GM18511 (cell line): ENCODE measurements at regions not wholly inside any gene's neighbourhood (a gene's known extent, or its start where the extent isn't known, plus 50 kb on each side); places are given as distances from the start of the nearest gene placed in this dataset.
"Not testable (repeated sequence)": the region's sequence is repeated elsewhere in the genome, so short reads cannot be mapped to it uniquely, and the experiment has no call there.

ENCODE experiments used
- ATAC-seq: cut with Tn5 transposase; IDR thresholded peaks from one replicate; pipeline ENCODE4 v1.9.1; 2021; ENCODE audit warnings: mild to moderate bottlenecking, moderate library complexity; ENCODE audit not compliant: unreplicated experiment

- ATAC-seq, result no peak
Observed at GRCh38 chr2:11950896-11951295, 204.5 kb downstream of the LPIN1 start.

GRCh38 chr2:11951492-11951891, 205.1 kb downstream of the LPIN1 start:
- ATAC-seq, result not testable (repeated sequence)

GRCh38 chr2:11953258-11953657, 206.8 kb downstream of the LPIN1 start:
- no peak for ATAC-seq

GRCh38 chr2:11955314-11955713, 208.9 kb downstream of the LPIN1 start:
- ATAC-seq, result no peak

- ATAC-seq, result no peak
Observed at GRCh38 chr2:11955884-11956291, 209.5 kb downstream of the LPIN1 start.

- ATAC-seq, result no peak
Observed at GRCh38 chr2:11962707-11963328, 216.4 kb downstream of the LPIN1 start.

- no peak for ATAC-seq
Observed at GRCh38 chr2:11963966-11964365, 217.5 kb downstream of the LPIN1 start.

GRCh38 chr2:11967946-11968465, 221.6 kb downstream of the LPIN1 start:
- no peak for ATAC-seq

- ATAC-seq, result no peak
Observed at GRCh38 chr2:11968521-11968920, 222.1 kb downstream of the LPIN1 start.

- ATAC-seq, result no peak
Observed at GRCh38 chr2:11969774-11970173, 223.3 kb downstream of the LPIN1 start.

- no peak for ATAC-seq
Observed at GRCh38 chr2:11974573-11974972, 228.1 kb downstream of the LPIN1 start.

- no peak for ATAC-seq
Observed at GRCh38 chr2:11975373-11975772, 228.9 kb downstream of the LPIN1 start.

- no peak for ATAC-seq
Observed at GRCh38 chr2:11976073-11976472, 229.6 kb downstream of the LPIN1 start.

GRCh38 chr2:11977766-11978524, 231.5 kb downstream of the LPIN1 start:
- peak; percentile 83 for ATAC-seq

- no peak for ATAC-seq
Observed at GRCh38 chr2:11980809-11981208, 234.4 kb downstream of the LPIN1 start.

GRCh38 chr2:11983401-11983800, 237.0 kb downstream of the LPIN1 start:
- ATAC-seq, result no peak

- no peak for ATAC-seq
Observed at GRCh38 chr2:11983870-11984269, 237.4 kb downstream of the LPIN1 start.

GRCh38 chr2:11984316-11985158, 238.1 kb downstream of the LPIN1 start:
- no peak for ATAC-seq

GRCh38 chr2:11985817-11986566, 239.6 kb downstream of the LPIN1 start:
- no peak for ATAC-seq

- ATAC-seq, result no peak
Observed at GRCh38 chr2:11987151-11987550, 240.7 kb downstream of the LPIN1 start.
